ENCODE measurements at regions not wholly inside any gene's neighbourhood (a gene's known extent, or its start where the extent isn't known, plus 50 kb on each side); places are given as distances from the start of the nearest gene placed in this dataset.

DNA sequence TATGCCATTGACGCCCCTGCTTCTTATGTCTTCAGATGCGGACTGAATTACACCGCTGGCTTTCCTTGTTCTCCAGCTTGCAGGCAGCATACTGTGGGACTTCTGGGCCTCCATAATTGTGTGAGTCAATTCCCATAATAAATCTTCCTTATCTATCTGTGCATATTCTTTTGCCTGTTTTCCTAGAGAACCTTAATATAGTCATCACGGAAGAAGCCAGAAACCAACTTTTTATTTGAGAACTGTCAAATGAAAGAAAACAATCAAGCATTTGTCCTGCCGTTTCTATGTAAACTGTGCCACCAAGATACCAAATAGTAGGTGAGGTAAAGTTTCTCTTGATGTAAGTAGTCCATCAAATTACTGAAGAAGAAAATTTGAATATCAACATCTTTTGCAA is 51.8 kb upstream of the B3GALNT1 start:
- H3K79me2 ChIP-seq (ENCODE audit: control insufficient read depth, insufficient read depth, low read length) = no peaks in the 10 kb centered on the region
- TF ChIP-seq EZH2 (IDR thresholded peaks at IDR 0.05; ENCODE audit: low read length) (no peak), CTCF (optimal IDR thresholded peaks at IDR 0.05 in 1 of 3, IDR thresholded peaks at IDR 0.05 in 1 of 3, conservative IDR thresholded peaks at IDR 0.05 in 1 of 3; ENCODE audit: extremely low read depth in 1 of 3, insufficient read depth in 2 of 3, low read length in 3 of 3) (no peak)
- no peaks in the 10 kb centered on the region for H3K36me3 ChIP-seq (ENCODE audit: control insufficient read depth in 2 of 2, extremely low read depth in 1 of 2, insufficient read depth in 2 of 2, low read length in 2 of 2)
- FAIRE-seq = no peak
- dilution Hi-C loops (cut with MboI; ENCODE audit: extremely low pct_ligation_motif_present, low sequenced_read_pairs) = no loop called here
- H3K27me3 ChIP-seq (ENCODE audit: control insufficient read depth, extremely low read depth, insufficient read depth, low read length) = no peaks in the 10 kb centered on the region
- no peaks in the 10 kb centered on the region for H3K9me1 ChIP-seq (ENCODE audit: control insufficient read depth, extremely low read depth, insufficient read depth, low read length)
- H3K4me2 ChIP-seq (ENCODE audit: control insufficient read depth, extremely low read depth, insufficient read depth, low read depth, low read length) = no peak overlapping the region
- H2AFZ ChIP-seq (ENCODE audit: control insufficient read depth, low read length) = no peak overlapping the region
- DNase-seq (ENCODE audit: low read depth, low spot score) = no peak
- no peak overlapping the region for H3K4me3 ChIP-seq (ENCODE audit: control insufficient read depth in 2 of 3, extremely low read depth in 1 of 3, insufficient read depth in 2 of 3, low read depth in 1 of 3, low read length in 3 of 3)
- H4K20me1 ChIP-seq (ENCODE audit: control insufficient read depth, extremely low read depth, insufficient read depth, low read length) = no peaks in the 10 kb centered on the region
- peaks cover under 1% of the 10 kb centered on the region for H3K9me3 ChIP-seq (ENCODE audit: control insufficient read depth, low read depth, low read length)
- H3K4me1 ChIP-seq (ENCODE audit: control insufficient read depth, extremely low read depth, insufficient read depth, low read length) = no peaks in the 10 kb centered on the region
- no peak overlapping the region for H3K9ac ChIP-seq (ENCODE audit: control insufficient read depth, extremely low read depth, insufficient read depth, low read length)
- H3K27ac ChIP-seq (ENCODE audit: control insufficient read depth, insufficient read depth, low read length) = no peak overlapping the region

GRCh38 chr3:161161603-161162002 is 56.5 kb upstream of the B3GALNT1 start:
- Histone ChIP-seq H3K4me3 (ENCODE audit: control insufficient read depth in 2 of 3, extremely low read depth in 1 of 3, insufficient read depth in 2 of 3, low read depth in 1 of 3, low read length in 3 of 3) (no peak overlapping the region), H3K27me3 (ENCODE audit: control insufficient read depth, extremely low read depth, insufficient read depth, low read length) (no peaks in the 10 kb centered on the region), H2AFZ (ENCODE audit: control insufficient read depth, low read length) (no peak overlapping the region), H3K9me1 (ENCODE audit: control insufficient read depth, extremely low read depth, insufficient read depth, low read length) (no peaks in the 10 kb centered on the region), H3K9me3 (ENCODE audit: control insufficient read depth, low read depth, low read length) (peaks cover 10% of the 10 kb centered on the region), H3K36me3 (ENCODE audit: control insufficient read depth in 2 of 2, extremely low read depth in 1 of 2, insufficient read depth in 2 of 2, low read length in 2 of 2) (no peaks in the 10 kb centered on the region), H3K4me1 (ENCODE audit: control insufficient read depth, extremely low read depth, insufficient read depth, low read length) (peaks cover 6% of the 10 kb centered on the region), H3K27ac (ENCODE audit: control insufficient read depth, insufficient read depth, low read length) (no peak overlapping the region), H3K9ac (ENCODE audit: control insufficient read depth, extremely low read depth, insufficient read depth, low read length) (no peak overlapping the region), H4K20me1 (ENCODE audit: control insufficient read depth, extremely low read depth, insufficient read depth, low read length) (no peaks in the 10 kb centered on the region), H3K79me2 (ENCODE audit: control insufficient read depth, insufficient read depth, low read length) (no peaks in the 10 kb centered on the region), H3K4me2 (ENCODE audit: control insufficient read depth, extremely low read depth, insufficient read depth, low read depth, low read length) (no peak overlapping the region)
- no peak for DNase-seq (ENCODE audit: low read depth, low spot score)
- TF ChIP-seq EZH2 (IDR thresholded peaks at IDR 0.05; ENCODE audit: low read length) = no peak
- TF ChIP-seq CTCF (optimal IDR thresholded peaks at IDR 0.05 in 1 of 3, IDR thresholded peaks at IDR 0.05 in 1 of 3, conservative IDR thresholded peaks at IDR 0.05 in 1 of 3; ENCODE audit: extremely low read depth in 1 of 3, insufficient read depth in 2 of 3, low read length in 3 of 3) = no peak
- dilution Hi-C loops (cut with MboI; ENCODE audit: extremely low pct_ligation_motif_present, low sequenced_read_pairs) = no loop called here
- no peak for FAIRE-seq
